CD4-positive, alpha-beta T cell (primary cell): ENCODE measurements at regions not wholly inside any gene's neighbourhood (a gene's known extent, or its start where the extent isn't known, plus 50 kb on each side); places are given as distances from the start of the nearest gene placed in this dataset.
"Not testable (repeated sequence)": the region's sequence is repeated elsewhere in the genome, so short reads cannot be mapped to it uniquely, and the experiment has no call there.

Experiments used
- ATAC-seq: fragments of 200-7000 bp; cut with Tn5 transposase; one replicate; pipeline ENCODE4 v1.10.0; 2022; ENCODE audit warnings: mild to moderate bottlenecking; ENCODE audit not compliant: poor library complexity
- CTCF ChIA-PET: fragments of 350-600 bp; sonication (Branson Sonifier 250); formaldehyde crosslinking; loops from one replicate; lab custom pipeline; 2021; ENCODE audit warnings: antibody characterized with exemption, inconsistent platforms; lab: Charles Lee
- POLR2A ChIA-PET: fragments of 350-600 bp; sonication (Branson Sonifier 250); formaldehyde crosslinking; loops from one replicate; lab custom pipeline; 2021; ENCODE audit warnings: antibody characterized with exemption, inconsistent platforms; lab: Charles Lee
- DNase-seq, 14 experiments: peaks; one replicate each; pipeline ENCODE4 v3.0.0-alpha.2; 2013 to 2020; ENCODE audit warnings: mixed read lengths in 2 of 14
- H3K27ac ChIP-seq, 2 donors: one replicate each; pipeline versions ENCODE4 v1.5.1 to v1.7.0; 2013; ENCODE audit warnings: low read length in 2 of 2, low read depth in 1 of 2, mild to moderate bottlenecking in 1 of 2
- H3K27me3 ChIP-seq, 2 experiments: 1 replicate in 1 of 2; 2 replicates in 1 of 2; pipeline versions ENCODE4 v1.6.1 to v1.7.0; 2013; ENCODE audit warnings: low read length in 2 of 2, control low read depth in 1 of 2, mild to moderate bottlenecking in 1 of 2, moderate library complexity in 1 of 2; ENCODE audit not compliant: insufficient read depth in 2 of 2, control insufficient read depth in 1 of 2
- H3K36me3 ChIP-seq: one replicate; pipeline ENCODE4 v1.6.1; 2013; ENCODE audit warnings: low read length, control low read depth; ENCODE audit not compliant: insufficient read depth
- H3K4me1 ChIP-seq: one replicate; pipeline ENCODE4 v1.6.1; 2013; ENCODE audit warnings: low read length, control low read depth; ENCODE audit not compliant: insufficient read depth
- H3K4me3 ChIP-seq: one replicate; pipeline ENCODE4 v1.5.1; 2013; ENCODE audit warnings: mild to moderate bottlenecking, low read length, moderate library complexity
- H3K9me3 ChIP-seq, 2 experiments: 1 replicate in 1 of 2; 2 replicates in 1 of 2; pipeline versions ENCODE4 v1.6.1 to v1.7.0; 2013; ENCODE audit warnings: low read length in 2 of 2, mild to moderate bottlenecking in 2 of 2, control low read depth in 1 of 2, moderate library complexity in 1 of 2; ENCODE audit not compliant: control insufficient read depth in 1 of 2, insufficient read depth in 1 of 2
- H3K27ac Mint-ChIP-seq: one replicate; pipeline ENCODE4 v1.8.0; 2020; ENCODE audit warnings: mixed read lengths
- H3K27me3 Mint-ChIP-seq: one replicate; pipeline ENCODE4 v1.8.0; 2021; ENCODE audit warnings: mixed read lengths
- H3K36me3 Mint-ChIP-seq: one replicate; pipeline ENCODE4 v1.8.0; 2021; ENCODE audit warnings: low read depth, mixed read lengths
- H3K4me1 Mint-ChIP-seq: one replicate; pipeline ENCODE4 v1.8.0; 2021; ENCODE audit warnings: low read depth, mixed read lengths
- H3K4me3 Mint-ChIP-seq: one replicate; pipeline ENCODE4 v1.8.0; 2020; ENCODE audit warnings: mild to moderate bottlenecking, mixed read lengths
- H3K9me3 Mint-ChIP-seq: one replicate; pipeline ENCODE4 v1.8.0; 2020; ENCODE audit warnings: mixed read lengths
- intact Hi-C, 2 experiments: fragments of 100-400 bp; cut with DNase I in 1 of 2; cut with micrococcal nuclease in 1 of 2; formaldehyde crosslinking; loops; one replicate each; pipeline versions ENCODE4 v1.15.1 to v1.9.0; 2023 to 2025; cut with DNase I, micrococcal nuclease

GRCh38 chr1:121048293-121048752 is 135.8 kb downstream of the FAM72B start:
- H3K27ac ChIP-seq, H3K4me1 ChIP-seq, H3K27ac Mint-ChIP-seq, intact Hi-C loops, H3K27me3 ChIP-seq, H3K4me3 Mint-ChIP-seq, H3K9me3 ChIP-seq, CTCF ChIA-PET, POLR2A ChIA-PET, H3K4me1 Mint-ChIP-seq, H3K36me3 Mint-ChIP-seq, H3K9me3 Mint-ChIP-seq, H3K36me3 ChIP-seq: not testable (repeated sequence)
- peak; percentile 41 for ATAC-seq
- peak in 5 of 14 experiments; percentile 3 to 26 (median 5) for DNase-seq
- H3K4me3 ChIP-seq = peak overlapping the region; percentile 25
- H3K27me3 Mint-ChIP-seq = peaks cover 11% of the 10 kb centered on the region

GRCh38 chr1:121048769-121049443 is 135.2 kb downstream of the FAM72B start:
- H3K36me3 ChIP-seq, H3K9me3 ChIP-seq, H3K4me1 Mint-ChIP-seq, intact Hi-C loops, H3K4me3 ChIP-seq, H3K4me3 Mint-ChIP-seq, H3K4me1 ChIP-seq, CTCF ChIA-PET, H3K36me3 Mint-ChIP-seq, DNase-seq, H3K9me3 Mint-ChIP-seq, H3K27ac ChIP-seq, H3K27ac Mint-ChIP-seq, POLR2A ChIA-PET, H3K27me3 ChIP-seq: not testable (repeated sequence)
- H3K27me3 Mint-ChIP-seq = peaks cover 11% of the 10 kb centered on the region
- peak; percentile 59 for ATAC-seq

GRCh38 chr1:121050097-121050496 is 134.0 kb downstream of the FAM72B start:
- POLR2A ChIA-PET, H3K4me3 Mint-ChIP-seq, H3K27ac Mint-ChIP-seq, H3K36me3 ChIP-seq, H3K36me3 Mint-ChIP-seq, CTCF ChIA-PET, H3K9me3 Mint-ChIP-seq, H3K4me3 ChIP-seq, H3K9me3 ChIP-seq, H3K27ac ChIP-seq, H3K4me1 Mint-ChIP-seq, intact Hi-C loops, H3K27me3 ChIP-seq, H3K4me1 ChIP-seq, ATAC-seq: not testable (repeated sequence)
- peaks cover 11% of the 10 kb centered on the region for H3K27me3 Mint-ChIP-seq
- peak in 1 of 14 experiments; percentile 2 for DNase-seq

GRCh38 chr1:121051161-121051790 is 132.9 kb downstream of the FAM72B start:
- H3K4me3 Mint-ChIP-seq = peak overlapping the region; percentile 59
- POLR2A ChIA-PET, H3K9me3 ChIP-seq, H3K36me3 Mint-ChIP-seq, DNase-seq, H3K4me1 Mint-ChIP-seq, H3K9me3 Mint-ChIP-seq, H3K36me3 ChIP-seq, H3K4me3 ChIP-seq, H3K27ac Mint-ChIP-seq, H3K4me1 ChIP-seq, H3K27me3 ChIP-seq, CTCF ChIA-PET, H3K27ac ChIP-seq, intact Hi-C loops, ATAC-seq: not testable (repeated sequence)
- peaks cover 11% of the 10 kb centered on the region for H3K27me3 Mint-ChIP-seq

GRCh38 chr1:121052081-121052660 is 132.0 kb downstream of the FAM72B start:
- H3K27ac Mint-ChIP-seq, intact Hi-C loops, H3K9me3 ChIP-seq, H3K4me3 Mint-ChIP-seq, CTCF ChIA-PET, H3K36me3 ChIP-seq, H3K27me3 ChIP-seq, H3K27ac ChIP-seq, H3K4me1 ChIP-seq, POLR2A ChIA-PET, H3K36me3 Mint-ChIP-seq, H3K4me3 ChIP-seq, H3K4me1 Mint-ChIP-seq, H3K9me3 Mint-ChIP-seq, DNase-seq: not testable (repeated sequence)
- H3K27me3 Mint-ChIP-seq = peaks cover 11% of the 10 kb centered on the region
- ATAC-seq = peak; percentile 43

GRCh38 chr1:121054928-121055327 is 129.2 kb downstream of the FAM72B start:
- H3K9me3 Mint-ChIP-seq, CTCF ChIA-PET, H3K36me3 Mint-ChIP-seq, ATAC-seq, DNase-seq, H3K27me3 ChIP-seq, H3K4me1 ChIP-seq, H3K27ac Mint-ChIP-seq, H3K9me3 ChIP-seq, intact Hi-C loops, H3K4me3 Mint-ChIP-seq, H3K4me3 ChIP-seq, H3K36me3 ChIP-seq, POLR2A ChIA-PET, H3K27ac ChIP-seq, H3K4me1 Mint-ChIP-seq: not testable (repeated sequence)
- H3K27me3 Mint-ChIP-seq = peaks cover 11% of the 10 kb centered on the region

GRCh38 chr1:121066925-121067324 is 117.2 kb downstream of the FAM72B start:
- H3K4me1 Mint-ChIP-seq, H3K27me3 Mint-ChIP-seq, H3K36me3 ChIP-seq, H3K4me3 Mint-ChIP-seq, H3K36me3 Mint-ChIP-seq, H3K9me3 Mint-ChIP-seq, ATAC-seq, H3K27ac ChIP-seq, H3K4me3 ChIP-seq, intact Hi-C loops, H3K9me3 ChIP-seq, CTCF ChIA-PET, POLR2A ChIA-PET, H3K27ac Mint-ChIP-seq, H3K27me3 ChIP-seq, H3K4me1 ChIP-seq, DNase-seq: not testable (repeated sequence)
